Uterus (tissue), 2 donors: ENCODE measurements at regions not wholly inside any gene's neighbourhood (a gene's known extent, or its start where the extent isn't known, plus 50 kb on each side); places are given as distances from the start of the nearest gene placed in this dataset.

Source experiments
- POLR2A ChIP-seq, 2 donors: fragments of 450-650 bp; IDR thresholded peaks; one replicate each; pipeline ENCODE4 v1.6.1; 2016; ENCODE audit warnings: antibody characterized with exemption in 2 of 2, mild to moderate bottlenecking in 1 of 2, moderate library complexity in 1 of 2
- TF ChIP-seq, protein P1 (sequence below), 4 experiments: fragments of 200-600 bp in 2 of 4; fragments of 450-650 bp in 2 of 4; sonication (generic) in 2 of 4; IDR thresholded peaks; one replicate each; pipeline ENCODE4 v1.5.1; 2016 to 2019; ENCODE audit warnings: antibody characterized with exemption in 4 of 4, mild to moderate bottlenecking in 2 of 4, moderate library complexity in 1 of 4

DNA sequence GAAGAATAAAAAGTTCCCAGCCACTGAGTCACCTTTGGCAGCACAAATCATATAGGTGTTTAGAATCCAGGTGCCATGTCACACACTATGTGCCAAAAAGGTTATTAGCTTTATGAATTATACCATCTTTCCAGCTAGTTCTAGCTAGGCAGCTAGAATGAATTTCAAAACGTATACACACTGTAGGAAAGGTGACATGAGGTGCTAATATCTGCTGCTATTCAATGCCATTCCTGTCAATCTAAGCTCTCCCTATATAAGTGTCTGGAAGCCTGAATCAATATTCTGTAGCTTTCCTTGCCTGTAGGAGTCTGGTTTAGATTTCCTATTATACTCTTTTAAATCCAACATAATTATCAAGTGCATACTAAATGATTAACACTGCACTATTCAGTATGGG is 868.6 kb downstream of the GATA3 start:
- TF ChIP-seq, protein P1, sequence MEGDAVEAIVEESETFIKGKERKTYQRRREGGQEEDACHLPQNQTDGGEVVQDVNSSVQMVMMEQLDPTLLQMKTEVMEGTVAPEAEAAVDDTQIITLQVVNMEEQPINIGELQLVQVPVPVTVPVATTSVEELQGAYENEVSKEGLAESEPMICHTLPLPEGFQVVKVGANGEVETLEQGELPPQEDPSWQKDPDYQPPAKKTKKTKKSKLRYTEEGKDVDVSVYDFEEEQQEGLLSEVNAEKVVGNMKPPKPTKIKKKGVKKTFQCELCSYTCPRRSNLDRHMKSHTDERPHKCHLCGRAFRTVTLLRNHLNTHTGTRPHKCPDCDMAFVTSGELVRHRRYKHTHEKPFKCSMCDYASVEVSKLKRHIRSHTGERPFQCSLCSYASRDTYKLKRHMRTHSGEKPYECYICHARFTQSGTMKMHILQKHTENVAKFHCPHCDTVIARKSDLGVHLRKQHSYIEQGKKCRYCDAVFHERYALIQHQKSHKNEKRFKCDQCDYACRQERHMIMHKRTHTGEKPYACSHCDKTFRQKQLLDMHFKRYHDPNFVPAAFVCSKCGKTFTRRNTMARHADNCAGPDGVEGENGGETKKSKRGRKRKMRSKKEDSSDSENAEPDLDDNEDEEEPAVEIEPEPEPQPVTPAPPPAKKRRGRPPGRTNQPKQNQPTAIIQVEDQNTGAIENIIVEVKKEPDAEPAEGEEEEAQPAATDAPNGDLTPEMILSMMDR (IDR thresholded peaks at IDR 0.05), result no peak
- no peak for TF ChIP-seq POLR2A (IDR thresholded peaks at IDR 0.05)
